RPMI7951 (cell line): ENCODE measurements at regions not wholly inside any gene's neighbourhood (a gene's known extent, or its start where the extent isn't known, plus 50 kb on each side); places are given as distances from the start of the nearest gene placed in this dataset.

ENCODE experiments used
- DNase-seq: peaks from one replicate; pipeline ENCODE4 v3.0.0-alpha.2; 2012; ENCODE audit warnings: low read depth

DNA sequence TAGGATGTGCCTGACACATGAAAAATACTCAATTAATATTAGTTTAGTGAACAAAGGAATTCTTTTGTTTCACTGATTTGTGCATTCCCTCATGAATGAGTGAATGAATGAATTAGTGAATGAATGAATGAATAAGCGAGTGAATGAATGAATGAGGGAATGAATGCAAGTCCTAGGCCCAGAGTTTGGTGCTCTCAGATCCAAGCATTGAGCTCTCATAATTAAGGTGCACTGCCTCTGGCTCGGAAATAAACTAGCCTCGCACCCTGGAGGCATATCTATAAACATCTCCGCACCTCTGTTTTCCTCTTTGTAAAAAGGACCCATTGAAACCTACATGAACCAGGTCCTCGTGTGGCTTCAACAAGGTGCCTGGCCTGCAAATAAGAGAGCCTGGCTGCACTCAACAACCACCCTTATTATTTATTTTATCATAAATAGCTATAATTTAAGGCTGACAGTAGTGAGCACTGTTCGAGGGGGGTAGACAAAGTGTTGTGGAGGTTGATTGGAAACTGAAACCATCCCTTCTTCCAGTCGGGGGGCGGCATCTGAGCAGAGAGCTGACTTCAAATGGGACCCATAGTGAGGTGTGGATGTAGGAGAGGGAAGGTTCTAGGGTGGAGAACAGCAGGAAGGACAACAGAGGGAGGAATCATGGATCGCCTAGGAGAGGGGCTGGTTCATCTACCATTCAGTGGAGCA lies 316.8 kb downstream of the BCL11B start:
- DNase-seq, result no peak

- no peak for DNase-seq
Measured at GRCh38 chr14:98955741-98956070, 316.3 kb downstream of the BCL11B start.

DNA sequence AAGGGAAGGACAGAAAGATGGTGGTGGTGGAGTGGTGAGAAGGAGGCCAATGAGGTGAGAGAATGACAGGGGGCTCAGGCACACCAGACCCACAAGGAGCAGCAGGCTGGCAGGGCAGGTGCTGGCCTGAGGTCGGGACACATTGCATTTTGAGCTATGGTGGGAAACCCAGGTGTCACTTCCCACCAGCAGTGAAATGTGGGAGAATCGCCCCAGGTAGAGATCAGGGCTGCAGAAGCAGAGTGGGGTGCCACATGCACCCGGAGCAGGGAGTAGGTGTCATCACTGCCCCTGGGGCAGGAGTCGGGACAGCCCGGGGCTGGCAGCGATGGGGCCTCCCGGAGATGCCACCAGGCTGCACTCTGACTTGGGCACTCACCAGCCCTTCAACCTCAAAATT lies 315.8 kb downstream of the BCL11B start:
- DNase-seq, result no peak

DNA sequence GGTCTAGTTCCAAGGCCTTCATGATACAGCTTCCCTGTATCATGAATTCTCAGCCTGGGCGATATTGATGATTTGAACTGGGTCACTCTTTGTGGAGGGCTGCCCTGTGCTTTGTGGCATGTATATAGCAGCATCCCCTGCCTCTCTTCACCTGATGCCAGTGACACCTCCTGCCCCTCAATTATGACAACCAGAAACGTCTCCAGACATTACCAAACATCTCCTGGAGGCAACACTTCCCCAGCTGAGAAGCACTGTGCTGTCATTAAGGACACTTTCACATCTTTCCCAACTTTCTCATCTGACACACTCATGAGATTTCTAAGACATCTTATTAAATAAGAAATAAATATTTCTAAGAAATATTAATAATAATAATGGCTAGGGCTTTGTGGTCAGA lies 315.3 kb downstream of the BCL11B start:
- no peak for DNase-seq

DNA sequence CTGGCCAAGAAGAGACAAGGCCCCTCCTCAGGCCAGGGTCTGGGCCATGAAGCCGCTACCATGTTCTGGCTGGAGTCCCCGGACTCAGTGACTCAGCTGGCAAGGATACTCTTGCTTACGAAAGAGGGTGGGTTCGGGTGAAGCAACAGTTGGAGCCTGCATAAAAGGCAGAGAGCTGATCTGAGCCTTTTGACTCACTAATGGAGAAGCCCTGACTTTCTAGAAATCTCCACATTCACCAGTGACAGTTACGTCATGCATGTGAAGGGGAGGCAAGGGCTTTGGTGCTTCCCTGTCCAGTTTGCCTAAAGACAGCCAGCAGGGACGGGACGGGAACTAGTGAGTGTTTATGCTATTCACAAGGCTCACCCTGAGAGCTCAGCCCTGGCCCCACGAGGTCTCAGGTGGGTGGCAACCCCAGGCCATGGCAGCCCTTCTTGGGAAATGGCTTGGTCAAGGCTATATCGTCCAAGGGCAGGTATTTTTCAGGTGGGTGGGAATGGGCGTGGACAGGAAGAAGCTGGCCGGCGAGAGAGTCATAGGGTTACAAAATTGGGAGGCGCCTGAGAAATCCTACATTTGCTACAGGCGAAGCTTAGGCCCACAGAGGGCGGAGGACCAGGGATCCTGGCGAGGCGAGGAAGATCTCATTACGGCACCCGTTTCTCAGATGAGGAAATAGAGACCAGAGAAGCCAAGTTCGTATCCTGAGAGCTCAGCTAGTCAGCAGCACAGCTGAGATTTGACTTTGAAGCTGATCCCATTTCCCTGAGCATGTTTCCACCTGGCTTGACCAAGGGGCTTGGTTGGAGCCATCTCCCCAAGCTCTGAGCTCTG lies 314.6 kb downstream of the BCL11B start:
- DNase-seq, result peak; percentile 84

GRCh38 chr14:98958048-98958631 lies 313.9 kb downstream of the BCL11B start:
- no peak for DNase-seq

- no peak for DNase-seq
Measured at GRCh38 chr14:98958632-98959031, 313.4 kb downstream of the BCL11B start.

- no peak for DNase-seq
Measured at GRCh38 chr14:98959410-98959809, 312.6 kb downstream of the BCL11B start.

GRCh38 chr14:98959958-98960616 lies 311.9 kb downstream of the BCL11B start:
- no peak for DNase-seq

GRCh38 chr14:98960617-98961013 lies 311.4 kb downstream of the BCL11B start:
- no peak for DNase-seq

DNA sequence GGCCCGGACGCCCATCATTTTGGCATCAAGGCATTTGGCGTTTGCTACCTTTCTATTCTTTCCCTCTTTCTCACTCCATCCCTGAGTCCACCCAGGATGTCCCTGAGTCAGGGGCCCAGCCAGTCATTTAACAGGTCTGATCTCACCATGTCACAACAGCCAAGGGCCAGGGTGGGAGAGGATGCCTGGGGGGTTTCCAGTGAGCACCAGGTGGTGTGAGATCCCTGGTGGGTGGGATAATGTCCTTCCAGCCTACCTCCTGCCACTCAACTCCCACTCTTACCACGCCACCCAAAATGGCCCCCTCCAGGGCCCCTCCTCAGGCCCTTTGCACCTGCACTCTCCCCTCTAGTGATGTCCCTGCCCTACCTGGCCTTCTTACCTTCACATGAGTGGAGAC lies 310.8 kb downstream of the BCL11B start:
- DNase-seq, result no peak

- DNase-seq, result no peak
Measured at GRCh38 chr14:98962118-98962517, 309.9 kb downstream of the BCL11B start.

DNA sequence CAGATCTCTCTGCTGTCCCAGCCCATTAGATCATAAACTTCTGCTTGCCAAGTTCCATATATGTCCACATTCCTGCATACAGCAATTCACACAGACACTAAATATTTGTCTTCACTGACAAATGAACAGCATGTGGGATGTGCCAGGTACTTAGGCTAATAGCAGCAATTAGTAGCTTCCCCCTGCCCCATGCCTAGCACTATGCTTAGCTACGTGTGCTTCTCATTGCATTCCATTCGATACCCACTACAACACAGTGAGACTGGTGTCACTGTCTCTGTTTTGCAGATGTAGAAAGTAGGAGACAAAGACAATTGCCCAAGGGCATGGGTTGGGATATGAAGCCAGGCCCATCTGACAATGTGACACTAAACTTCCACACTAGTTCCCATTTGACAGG lies 308.4 kb downstream of the BCL11B start:
- no peak for DNase-seq

- no peak for DNase-seq
Measured at GRCh38 chr14:98964171-98964570, 307.8 kb downstream of the BCL11B start.

DNA sequence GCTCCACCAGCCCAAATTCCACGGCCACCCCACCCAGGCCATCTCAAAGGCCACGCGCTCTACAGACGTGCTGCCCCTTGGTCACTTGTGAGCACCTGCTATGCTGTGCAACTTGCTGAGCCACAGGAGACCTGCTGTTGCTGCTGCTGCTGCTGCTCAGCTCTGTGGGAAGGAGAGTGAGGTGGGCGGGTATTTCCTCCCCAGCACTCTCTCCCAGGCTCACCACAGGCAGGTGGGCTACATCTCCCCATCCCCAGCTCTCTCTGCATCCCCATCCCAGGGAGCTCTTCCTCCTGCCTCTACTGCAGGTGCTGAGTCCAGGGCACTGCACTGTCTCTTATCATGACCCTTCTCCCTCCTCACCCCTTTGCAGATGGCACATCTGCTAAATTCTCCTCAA lies 306.9 kb downstream of the BCL11B start:
- DNase-seq, result no peak

DNA sequence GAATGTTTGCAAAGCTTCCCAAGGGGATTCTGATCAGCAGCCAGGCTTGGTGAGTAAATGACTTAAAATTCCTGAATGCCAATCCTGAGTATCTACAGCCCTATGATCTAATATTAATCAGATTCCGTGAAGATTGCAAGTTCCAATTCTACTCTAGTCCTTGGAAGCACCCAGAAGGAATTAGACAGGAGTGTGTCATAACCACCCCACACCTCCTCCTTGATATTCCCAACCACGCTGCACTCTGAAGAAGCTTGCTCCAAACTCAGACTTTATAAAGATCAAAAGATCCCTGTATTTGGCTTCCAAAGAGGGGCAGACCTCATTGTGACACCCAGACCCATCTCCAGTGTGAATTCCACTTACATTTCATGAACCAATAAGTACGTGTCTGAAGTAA lies 306.0 kb downstream of the BCL11B start:
- DNase-seq, result no peak

DNA sequence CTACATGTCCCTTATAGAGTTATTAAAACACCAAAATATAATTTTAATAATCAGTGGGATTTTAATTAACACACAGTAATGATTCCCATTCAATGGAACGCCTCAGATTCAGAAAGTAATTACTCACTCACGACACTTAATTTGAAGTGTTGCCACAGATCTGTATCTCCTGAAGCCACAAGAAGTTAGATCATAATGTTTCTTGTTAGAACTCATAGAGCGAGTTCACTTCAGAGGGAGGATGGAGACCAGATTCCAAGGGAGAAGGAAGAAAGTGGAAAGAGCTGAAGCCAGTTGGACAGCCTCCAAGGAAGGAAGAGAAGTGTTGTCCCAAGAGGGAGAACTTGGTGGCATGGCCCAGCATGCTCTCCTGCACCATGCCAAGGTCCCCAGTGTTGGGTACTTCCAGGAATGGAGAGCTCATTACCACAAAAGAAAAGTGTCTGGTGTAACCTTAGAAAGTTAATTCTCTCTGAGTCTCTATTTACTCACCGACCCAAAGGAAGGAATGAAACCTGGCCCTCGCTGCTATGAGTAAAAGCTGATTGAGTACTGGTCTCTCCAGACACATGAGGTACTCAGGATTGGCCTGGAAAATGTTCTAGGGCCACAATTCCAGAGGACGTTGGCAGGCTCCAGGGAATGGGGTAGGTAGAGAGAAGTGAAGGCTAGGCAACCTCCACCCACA lies 305.4 kb downstream of the BCL11B start:
- no peak for DNase-seq

- no peak for DNase-seq
Measured at GRCh38 chr14:98974113-98974512, 297.9 kb downstream of the BCL11B start.

- DNase-seq, result no peak
Measured at GRCh38 chr14:98976271-98976670, 295.7 kb downstream of the BCL11B start.

DNA sequence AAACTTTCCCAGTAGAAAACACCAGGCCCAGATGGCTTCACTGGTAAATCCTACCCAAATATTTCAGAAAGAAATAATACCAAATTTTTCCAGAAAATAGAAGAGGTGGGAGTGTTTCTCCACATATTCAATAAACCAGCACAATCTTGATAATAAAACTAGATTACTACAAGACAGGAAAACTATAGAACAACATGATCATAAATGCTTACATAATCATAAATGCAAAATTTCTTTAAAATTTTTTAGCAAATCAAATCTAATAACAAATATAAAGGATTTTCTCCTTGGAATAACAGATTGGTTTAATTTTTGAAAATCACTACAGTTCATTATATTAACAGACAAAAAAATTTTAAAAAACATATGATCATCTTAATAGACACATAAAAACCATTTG lies 294.5 kb downstream of the BCL11B start:
- DNase-seq, result no peak

- no peak for DNase-seq
Measured at GRCh38 chr14:98982986-98983385, 289.0 kb downstream of the BCL11B start.
